ENCODE measurements at regions not wholly inside any gene's neighbourhood (a gene's known extent, or its start where the extent isn't known, plus 50 kb on each side); places are given as distances from the start of the nearest gene placed in this dataset.
"Not testable (repeated sequence)": the region's sequence is repeated elsewhere in the genome, so short reads cannot be mapped to it uniquely, and the experiment has no call there.

DNA sequence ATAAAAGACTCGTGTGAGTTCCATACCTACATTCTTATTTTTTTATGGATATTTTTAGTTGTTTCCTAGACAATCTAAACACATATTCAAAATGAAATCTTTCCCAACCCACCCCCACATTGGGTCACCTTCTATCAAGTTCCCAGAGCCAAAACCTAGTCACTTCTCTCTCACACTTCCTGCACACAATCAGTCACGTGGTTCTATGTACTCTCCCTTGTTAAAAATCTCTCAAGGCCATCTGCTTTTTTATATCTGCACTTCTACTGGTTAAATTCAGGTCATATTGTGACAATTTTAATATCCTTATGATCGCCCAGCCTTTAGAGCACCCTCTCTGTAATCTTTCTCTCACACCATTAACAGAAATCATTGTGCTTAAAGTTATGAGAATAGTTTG, 175.0 kb upstream of the SYT10 start:
- peaks cover 0 to 21% (median 12%) of the 10 kb centered on the region in 4 donors for H3K9me3 ChIP-seq
- intact Hi-C loops (cut with DNase I): no loop called here
- WGBS: 54% methylated on average over 3 of the region's 3 CpGs

DNA sequence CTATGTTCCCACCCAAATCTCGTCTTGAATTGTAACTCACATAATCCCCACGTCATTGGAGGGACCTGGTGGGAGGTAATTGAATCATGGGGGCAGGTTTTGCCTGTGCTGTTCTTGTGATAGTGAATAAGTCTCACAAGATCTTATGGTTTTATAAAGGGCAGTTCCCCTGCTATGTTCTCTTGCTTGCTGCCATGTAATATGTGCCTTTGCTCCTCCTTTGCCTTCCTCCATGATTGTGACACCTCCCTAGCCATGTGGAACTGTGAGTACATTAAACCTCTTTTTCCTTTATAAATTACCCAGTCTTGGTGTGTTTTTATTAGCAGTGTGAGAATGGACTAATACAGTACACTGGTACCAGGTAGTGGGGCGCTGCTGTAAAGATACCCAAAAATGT, 177.6 kb upstream of the SYT10 start:
- WGBS: 74% methylated on average over 3 of the region's 3 CpGs
- no peak overlapping the region for H3K4me3 ChIP-seq

More for the DNA sequence above, 175.0 kb upstream of the SYT10 start:
- H3K4me1 ChIP-seq: no peaks in the 10 kb centered on the region
- DNase-seq (ENCODE audit: extremely low spot score): no peak
- no peaks in the 10 kb centered on the region for H3K27me3 ChIP-seq
- no peak overlapping the region for H3K4me3 ChIP-seq
- no peak overlapping the region for H3K27ac ChIP-seq (replicated peaks in 1 of 4)
- TF ChIP-seq EP300 (IDR thresholded peaks at IDR 0.05) (no peak), POLR2AphosphoS5 (IDR thresholded peaks at IDR 0.05) (no peak), CTCF (IDR thresholded peaks at IDR 0.05) (no peak), POLR2A (IDR thresholded peaks at IDR 0.05; ENCODE audit: low read depth) (no peak)
- H3K36me3 ChIP-seq: no peaks in the 10 kb centered on the region

GRCh38 chr12:33628087-33628486, 188.5 kb upstream of the SYT10 start:
- no peaks in the 10 kb centered on the region for H3K27me3 ChIP-seq
- no peaks in the 10 kb centered on the region for H3K9me3 ChIP-seq
- intact Hi-C loops (cut with DNase I): no loop called here
- no peak for TF ChIP-seq EP300 (IDR thresholded peaks at IDR 0.05)
- TF ChIP-seq POLR2AphosphoS5 (IDR thresholded peaks at IDR 0.05): no peak
- no peak for TF ChIP-seq CTCF (IDR thresholded peaks at IDR 0.05)
- TF ChIP-seq POLR2A (IDR thresholded peaks at IDR 0.05; ENCODE audit: low read depth): no peak
- no peaks in the 10 kb centered on the region for H3K36me3 ChIP-seq
- H3K27ac ChIP-seq (replicated peaks in 1 of 4): no peak overlapping the region
- 89% methylated on average over 1 of the region's 1 CpG for WGBS
- H3K4me1 ChIP-seq: no peaks in the 10 kb centered on the region
- no peak for DNase-seq (ENCODE audit: extremely low spot score)
- H3K4me3 ChIP-seq: no peak overlapping the region

More for the DNA sequence above, 177.6 kb upstream of the SYT10 start:
- no peaks in the 10 kb centered on the region for H3K36me3 ChIP-seq
- DNase-seq (ENCODE audit: extremely low spot score): no peak
- no peak for TF ChIP-seq CTCF (IDR thresholded peaks at IDR 0.05)
- no peak for TF ChIP-seq POLR2A (IDR thresholded peaks at IDR 0.05; ENCODE audit: low read depth)
- no peak for TF ChIP-seq POLR2AphosphoS5 (IDR thresholded peaks at IDR 0.05)
- TF ChIP-seq EP300 (IDR thresholded peaks at IDR 0.05): no peak
- H3K27ac ChIP-seq (replicated peaks in 1 of 4): no peak overlapping the region
- no peaks in the 10 kb centered on the region for H3K27me3 ChIP-seq
- intact Hi-C loops (cut with DNase I): no loop called here
- no peaks in the 10 kb centered on the region for H3K4me1 ChIP-seq
- peaks cover 0 to 21% (median 12%) of the 10 kb centered on the region in 4 donors for H3K9me3 ChIP-seq

DNA sequence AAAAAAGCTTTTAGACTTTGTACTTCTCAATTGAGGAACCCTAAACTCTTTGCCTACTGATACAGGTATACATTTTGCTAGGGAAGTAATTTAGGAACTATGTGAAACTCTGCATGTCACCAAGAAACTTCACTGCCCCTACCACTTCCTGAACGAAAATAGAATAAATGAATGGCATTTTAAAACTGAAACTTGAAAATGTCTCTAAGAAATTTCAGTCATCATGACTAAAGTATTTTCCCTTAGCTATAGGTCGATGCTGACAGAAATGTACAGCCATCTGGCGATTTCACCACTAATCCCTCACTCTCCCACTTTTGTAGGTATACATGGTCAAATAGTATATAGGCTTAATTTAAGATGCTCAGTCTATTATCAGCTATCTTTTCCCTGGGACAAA, 194.9 kb upstream of the SYT10 start:
- H3K27ac ChIP-seq (replicated peaks in 1 of 4): no peak overlapping the region
- H3K36me3 ChIP-seq: no peaks in the 10 kb centered on the region
- H3K9me3 ChIP-seq: no peaks in the 10 kb centered on the region
- no peaks in the 10 kb centered on the region for H3K27me3 ChIP-seq
- no peak overlapping the region for H3K4me3 ChIP-seq
- intact Hi-C loops (cut with DNase I): no loop called here
- DNase-seq (ENCODE audit: extremely low spot score): no peak
- H3K4me1 ChIP-seq: no peaks in the 10 kb centered on the region
- 72% methylated on average over 3 of the region's 3 CpGs for WGBS
- TF ChIP-seq CTCF (IDR thresholded peaks at IDR 0.05) (no peak), POLR2A (IDR thresholded peaks at IDR 0.05; ENCODE audit: low read depth) (no peak), POLR2AphosphoS5 (IDR thresholded peaks at IDR 0.05) (no peak), EP300 (IDR thresholded peaks at IDR 0.05) (no peak)

GRCh38 chr12:33636930-33637329, 197.3 kb upstream of the SYT10 start:
- H3K27ac ChIP-seq (replicated peaks in 1 of 4); H3K36me3 ChIP-seq; intact Hi-C loops (cut with DNase I); H3K4me1 ChIP-seq; H3K27me3 ChIP-seq; H3K4me3 ChIP-seq; DNase-seq (ENCODE audit: extremely low spot score); H3K9me3 ChIP-seq: not testable (repeated sequence)
- WGBS: 94% methylated on average over 6 of the region's 6 CpGs

Measured in esophagus muscularis mucosa (tissue), 4 donors.